ENCODE measurements at regions not wholly inside any gene's neighbourhood (a gene's known extent, or its start where the extent isn't known, plus 50 kb on each side); places are given as distances from the start of the nearest gene placed in this dataset.

GRCh38 chr14:62453226-62453625 is 592.0 kb downstream of the KCNH5 start (continued):
- TF ChIP-seq USF2 (CRISPR knock-in tag; IDR thresholded peaks at IDR 0.05) (no peak), ZBTB11 (CRISPR knock-in tag; IDR thresholded peaks at IDR 0.05) (no peak), MECOM (CRISPR knock-in tag; IDR thresholded peaks at IDR 0.05) (no peak), ZNF79 (CRISPR knock-in tag; IDR thresholded peaks at IDR 0.05; ENCODE audit: low read depth) (no peak), TRIM24 (IDR thresholded peaks at IDR 0.05) (no peak), XRCC4 (IDR thresholded peaks at IDR 0.05; ENCODE audit: extremely low read depth, insufficient read depth, insufficient read length) (no peak), ZNF134 (CRISPR knock-in tag; conservative IDR thresholded peaks at IDR 0.05) (no peak)
- TF ChIP-seq, protein P1, sequence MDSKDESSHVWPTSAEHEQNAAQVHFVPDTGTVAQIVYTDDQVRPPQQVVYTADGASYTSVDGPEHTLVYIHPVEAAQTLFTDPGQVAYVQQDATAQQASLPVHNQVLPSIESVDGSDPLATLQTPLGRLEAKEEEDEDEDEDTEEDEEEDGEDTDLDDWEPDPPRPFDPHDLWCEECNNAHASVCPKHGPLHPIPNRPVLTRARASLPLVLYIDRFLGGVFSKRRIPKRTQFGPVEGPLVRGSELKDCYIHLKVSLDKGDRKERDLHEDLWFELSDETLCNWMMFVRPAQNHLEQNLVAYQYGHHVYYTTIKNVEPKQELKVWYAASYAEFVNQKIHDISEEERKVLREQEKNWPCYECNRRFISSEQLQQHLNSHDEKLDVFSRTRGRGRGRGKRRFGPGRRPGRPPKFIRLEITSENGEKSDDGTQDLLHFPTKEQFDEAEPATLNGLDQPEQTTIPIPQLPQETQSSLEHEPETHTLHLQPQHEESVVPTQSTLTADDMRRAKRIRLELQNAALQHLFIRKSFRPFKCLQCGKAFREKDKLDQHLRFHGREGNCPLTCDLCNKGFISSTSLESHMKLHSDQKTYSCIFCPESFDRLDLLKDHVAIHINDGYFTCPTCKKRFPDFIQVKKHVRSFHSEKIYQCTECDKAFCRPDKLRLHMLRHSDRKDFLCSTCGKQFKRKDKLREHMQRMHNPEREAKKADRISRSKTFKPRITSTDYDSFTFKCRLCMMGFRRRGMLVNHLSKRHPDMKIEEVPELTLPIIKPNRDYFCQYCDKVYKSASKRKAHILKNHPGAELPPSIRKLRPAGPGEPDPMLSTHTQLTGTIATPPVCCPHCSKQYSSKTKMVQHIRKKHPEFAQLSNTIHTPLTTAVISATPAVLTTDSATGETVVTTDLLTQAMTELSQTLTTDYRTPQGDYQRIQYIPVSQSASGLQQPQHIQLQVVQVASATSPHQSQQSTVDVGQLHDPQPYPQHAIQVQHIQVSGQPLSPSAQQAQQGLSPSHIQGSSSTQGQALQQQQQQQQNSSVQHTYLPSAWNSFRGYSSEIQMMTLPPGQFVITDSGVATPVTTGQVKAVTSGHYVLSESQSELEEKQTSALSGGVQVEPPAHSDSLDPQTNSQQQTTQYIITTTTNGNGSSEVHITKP (IDR thresholded peaks at IDR 0.05; ENCODE audit: partially characterized antibody) = no peak
